Activated B cell treated with CpG ODN at 0.5 μM for 24 hours (primary cell): ENCODE measurements at regions not wholly inside any gene's neighbourhood (a gene's known extent, or its start where the extent isn't known, plus 50 kb on each side); places are given as distances from the start of the nearest gene placed in this dataset.

Source experiments
- ATAC-seq: fragments of 200-7000 bp; cut with Tn5 transposase; one replicate; pipeline ENCODE4 v1.10.0; 2021; ENCODE audit warnings: low read depth, mild to moderate bottlenecking, moderate library complexity
- CTCF ChIA-PET: fragments of 350-600 bp; sonication (Branson Sonifier 250); formaldehyde crosslinking; loops from one replicate; lab custom pipeline; 2021; ENCODE audit warnings: antibody characterized with exemption; lab: Charles Lee
- POLR2A ChIA-PET: fragments of 350-600 bp; sonication (Branson Sonifier 250); formaldehyde crosslinking; loops from one replicate; lab custom pipeline; 2021; ENCODE audit warnings: antibody characterized with exemption; lab: Charles Lee
- DNase-seq: peaks from one replicate; pipeline ENCODE4 v3.0.0; 2022
- H3K27ac Mint-ChIP-seq: one replicate; pipeline ENCODE4 v1.8.0; 2020; ENCODE audit warnings: mixed read lengths
- H3K27me3 Mint-ChIP-seq: one replicate; pipeline ENCODE4 v1.8.0; 2021; ENCODE audit warnings: mixed read lengths
- H3K36me3 Mint-ChIP-seq: one replicate; pipeline ENCODE4 v1.8.0; 2021; ENCODE audit warnings: low read depth, mixed read lengths
- H3K4me1 Mint-ChIP-seq: one replicate; pipeline ENCODE4 v1.8.0; 2021; ENCODE audit warnings: mixed read lengths
- H3K4me3 Mint-ChIP-seq: one replicate; pipeline ENCODE4 v1.8.0; 2020; ENCODE audit warnings: mild to moderate bottlenecking, mixed read lengths
- H3K9me3 Mint-ChIP-seq: one replicate; pipeline ENCODE4 v1.8.0; 2020; ENCODE audit warnings: mixed read lengths
- intact Hi-C: fragments of 100-400 bp; cut with micrococcal nuclease; formaldehyde crosslinking; loops from one replicate; pipeline ENCODE4 v1.15.1; 2024
- TF ChIP-seq, protein P1 (sequence below): fragments of 200-600 bp; IDR thresholded peaks from one replicate; pipeline ENCODE4 v1.8.0; 2022; ENCODE audit warnings: antibody characterized with exemption, mild to moderate bottlenecking

DNA sequence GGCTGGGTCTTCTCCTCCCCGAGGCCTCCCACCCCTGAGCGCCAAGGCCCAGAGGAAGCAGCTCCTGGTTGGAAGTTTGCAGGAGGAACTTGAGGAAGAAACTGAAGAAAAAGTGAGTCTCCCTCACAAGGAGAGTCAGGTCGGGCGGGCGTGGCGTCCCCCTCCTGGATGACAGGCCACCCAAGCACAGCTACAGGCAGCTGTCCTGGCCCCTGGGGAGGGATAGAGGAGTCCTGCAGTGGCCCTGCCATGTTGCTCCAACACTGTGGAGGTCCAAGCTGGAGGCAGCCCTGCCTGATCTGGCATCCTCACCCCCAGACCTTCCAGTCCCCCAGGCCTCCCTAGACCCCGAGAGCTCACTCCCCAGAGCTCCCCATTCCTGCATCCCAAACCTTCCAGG, 1150.1 kb downstream of the BRD1 start:
- DNase-seq: no peak
- POLR2A ChIA-PET: no interaction called here
- intact Hi-C loops: no loop called here

DNA sequence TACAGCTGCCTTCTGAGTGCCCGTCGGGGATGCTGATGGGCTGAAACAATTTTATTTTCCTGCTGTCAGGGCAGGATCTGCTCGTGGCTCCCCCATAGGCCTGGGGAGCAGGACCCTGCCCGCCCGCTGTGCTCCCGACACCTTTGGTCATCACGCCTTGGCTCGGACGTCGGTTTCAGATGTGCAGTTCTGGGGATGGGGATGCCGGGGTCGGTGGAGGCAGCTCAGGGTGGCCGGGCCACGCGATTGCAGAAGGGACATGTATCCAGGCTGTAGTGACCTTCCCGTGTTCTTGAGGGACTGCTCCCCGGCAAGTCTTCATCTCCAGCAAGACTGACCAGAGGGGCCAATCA, 1150.5 kb downstream of the BRD1 start:
- no peak for ATAC-seq
- POLR2A ChIA-PET: no interaction called here
- Mint-ChIP-seq H3K27me3 (no peaks in the 10 kb centered on the region), H3K27ac (no peak overlapping the region), H3K4me1 (no peaks in the 10 kb centered on the region), H3K9me3 (peaks cover 13% of the 10 kb centered on the region), H3K36me3 (no peaks in the 10 kb centered on the region), H3K4me3 (no peak overlapping the region)
- no peak for DNase-seq
- CTCF ChIA-PET: no interaction called here
- intact Hi-C loops: no loop called here
- TF ChIP-seq, protein P1, sequence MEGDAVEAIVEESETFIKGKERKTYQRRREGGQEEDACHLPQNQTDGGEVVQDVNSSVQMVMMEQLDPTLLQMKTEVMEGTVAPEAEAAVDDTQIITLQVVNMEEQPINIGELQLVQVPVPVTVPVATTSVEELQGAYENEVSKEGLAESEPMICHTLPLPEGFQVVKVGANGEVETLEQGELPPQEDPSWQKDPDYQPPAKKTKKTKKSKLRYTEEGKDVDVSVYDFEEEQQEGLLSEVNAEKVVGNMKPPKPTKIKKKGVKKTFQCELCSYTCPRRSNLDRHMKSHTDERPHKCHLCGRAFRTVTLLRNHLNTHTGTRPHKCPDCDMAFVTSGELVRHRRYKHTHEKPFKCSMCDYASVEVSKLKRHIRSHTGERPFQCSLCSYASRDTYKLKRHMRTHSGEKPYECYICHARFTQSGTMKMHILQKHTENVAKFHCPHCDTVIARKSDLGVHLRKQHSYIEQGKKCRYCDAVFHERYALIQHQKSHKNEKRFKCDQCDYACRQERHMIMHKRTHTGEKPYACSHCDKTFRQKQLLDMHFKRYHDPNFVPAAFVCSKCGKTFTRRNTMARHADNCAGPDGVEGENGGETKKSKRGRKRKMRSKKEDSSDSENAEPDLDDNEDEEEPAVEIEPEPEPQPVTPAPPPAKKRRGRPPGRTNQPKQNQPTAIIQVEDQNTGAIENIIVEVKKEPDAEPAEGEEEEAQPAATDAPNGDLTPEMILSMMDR: no peak

More for the DNA sequence above, 1150.1 kb downstream of the BRD1 start:
- H3K27ac Mint-ChIP-seq: no peak overlapping the region
- TF ChIP-seq, protein P1: no peak
- peaks cover 8% of the 10 kb centered on the region for H3K9me3 Mint-ChIP-seq
- CTCF ChIA-PET: no interaction called here
- ATAC-seq: no peak
- no peaks in the 10 kb centered on the region for H3K4me1 Mint-ChIP-seq
- no peaks in the 10 kb centered on the region for H3K36me3 Mint-ChIP-seq
- H3K27me3 Mint-ChIP-seq: no peaks in the 10 kb centered on the region
- no peak overlapping the region for H3K4me3 Mint-ChIP-seq

DNA sequence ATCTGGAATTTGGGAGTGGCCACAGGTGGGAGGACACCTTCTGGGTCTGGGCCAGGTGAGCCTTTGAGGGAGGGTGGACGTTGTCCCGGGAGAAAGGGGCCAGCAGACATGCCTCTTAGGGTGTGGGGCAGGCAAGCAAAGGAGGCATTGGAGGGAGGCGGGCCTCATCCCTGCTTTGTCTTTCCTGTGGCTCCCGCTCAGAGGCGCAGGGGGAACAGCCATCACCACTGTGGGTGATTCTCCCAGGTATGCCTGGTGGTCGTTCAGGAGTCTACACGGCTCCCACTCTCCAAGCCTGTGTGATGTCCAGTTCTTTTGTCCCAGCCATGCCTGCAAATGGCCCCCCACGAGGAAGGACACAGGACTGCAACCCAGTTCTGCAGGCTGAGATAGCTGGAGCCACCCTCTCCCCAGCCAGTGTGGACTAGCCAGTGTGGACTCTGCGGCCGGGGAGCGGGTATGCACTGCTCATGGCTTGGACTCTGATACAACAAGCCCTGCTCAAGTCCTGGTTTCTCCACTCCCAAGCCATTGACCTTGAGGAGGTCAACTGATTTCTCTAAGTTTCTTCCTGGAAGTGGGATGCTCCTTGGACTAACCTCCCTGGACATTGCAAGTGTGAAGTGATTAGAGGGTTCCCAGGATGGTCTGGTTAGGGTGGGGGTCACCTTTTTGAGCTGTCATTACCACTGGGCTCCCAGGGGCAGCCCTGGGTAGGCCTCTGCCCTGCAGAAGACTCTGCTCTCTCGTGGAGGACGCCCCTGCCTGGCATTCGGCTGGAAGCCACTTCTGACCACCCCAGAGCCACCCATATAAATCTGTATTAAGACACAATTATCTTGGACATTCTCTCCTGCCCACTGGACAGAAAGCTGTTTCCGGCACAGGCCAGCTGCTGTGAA, 1151.2 kb downstream of the BRD1 start:
- no peaks in the 10 kb centered on the region for H3K4me1 Mint-ChIP-seq
- ChIA-PET POLR2A (no interaction called here), CTCF (no interaction called here)
- H3K27me3 Mint-ChIP-seq: no peaks in the 10 kb centered on the region
- no peak for DNase-seq
- no peak for ATAC-seq
- TF ChIP-seq, protein P1: no peak
- intact Hi-C loops: no loop called here
- H3K27ac Mint-ChIP-seq: no peak overlapping the region
- H3K9me3 Mint-ChIP-seq: peaks cover 19% of the 10 kb centered on the region
- H3K36me3 Mint-ChIP-seq: no peaks in the 10 kb centered on the region
- no peak overlapping the region for H3K4me3 Mint-ChIP-seq

DNA sequence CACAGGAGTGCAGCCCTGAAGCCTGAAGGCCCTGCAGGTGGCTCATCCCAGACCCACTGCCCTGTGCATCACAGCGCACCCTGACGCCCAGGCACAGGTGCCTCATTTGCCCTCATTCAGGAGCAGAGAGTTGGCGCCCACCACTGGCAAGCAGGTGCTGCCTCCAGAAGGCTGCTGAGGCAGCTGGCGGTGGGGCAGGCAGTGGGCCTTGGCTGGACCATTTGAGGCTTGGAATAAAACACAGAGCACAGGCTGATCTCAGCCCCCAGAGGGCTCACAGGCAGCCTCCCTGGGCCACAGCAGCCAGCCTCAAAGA, 1151.9 kb downstream of the BRD1 start:
- ChIA-PET POLR2A (no interaction called here), CTCF (no interaction called here)
- intact Hi-C loops: no loop called here
- ATAC-seq (no peak), DNase-seq (no peak)
- no peak overlapping the region for H3K4me3 Mint-ChIP-seq
- no peak overlapping the region for H3K27ac Mint-ChIP-seq
- H3K27me3 Mint-ChIP-seq: no peaks in the 10 kb centered on the region
- H3K4me1 Mint-ChIP-seq: no peaks in the 10 kb centered on the region
- no peaks in the 10 kb centered on the region for H3K36me3 Mint-ChIP-seq
- peaks cover 19% of the 10 kb centered on the region for H3K9me3 Mint-ChIP-seq
- TF ChIP-seq, protein P1: no peak

DNA sequence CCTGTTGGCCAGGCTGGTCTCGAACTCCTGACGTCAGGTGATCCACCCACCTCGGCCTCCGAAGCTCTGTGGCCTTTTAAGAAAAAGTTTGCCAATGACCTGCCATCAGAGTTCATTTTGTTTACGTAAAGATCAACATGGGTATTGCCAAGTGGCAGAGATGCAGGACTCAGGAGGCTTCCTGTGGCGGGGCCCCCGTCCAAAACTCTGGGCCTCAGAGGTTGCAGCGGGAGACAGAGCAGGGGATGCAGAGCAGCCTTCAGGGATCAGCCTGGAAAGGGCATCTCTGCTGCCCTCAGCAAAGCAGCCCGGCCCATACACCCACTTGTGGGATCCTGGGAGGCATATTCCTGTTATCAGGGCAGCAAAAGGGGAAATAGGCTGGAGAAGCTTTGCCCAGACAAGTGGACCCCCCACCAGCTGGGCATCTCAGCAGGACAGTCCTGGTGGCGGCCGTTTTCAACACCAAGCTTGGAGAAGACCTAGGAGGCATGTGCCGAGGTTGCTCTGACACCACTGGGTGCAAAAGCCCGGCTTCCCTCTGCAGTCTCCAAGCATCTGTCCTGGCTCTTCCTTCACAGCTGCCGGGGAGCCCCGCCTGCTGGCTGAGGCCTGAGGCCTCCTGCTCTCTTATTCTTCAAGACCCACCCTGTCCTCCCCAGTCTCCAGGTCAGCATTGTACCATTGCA, 1152.4 kb downstream of the BRD1 start:
- TF ChIP-seq, protein P1: no peak
- POLR2A ChIA-PET: no interaction called here
- no peaks in the 10 kb centered on the region for H3K36me3 Mint-ChIP-seq
- intact Hi-C loops: no loop called here
- ATAC-seq (no peak), DNase-seq (no peak)
- H3K4me1 Mint-ChIP-seq: no peaks in the 10 kb centered on the region
- no peak overlapping the region for H3K27ac Mint-ChIP-seq
- no peaks in the 10 kb centered on the region for H3K27me3 Mint-ChIP-seq
- CTCF ChIA-PET: no interaction called here
- peaks cover 19% of the 10 kb centered on the region for H3K9me3 Mint-ChIP-seq
- H3K4me3 Mint-ChIP-seq: no peak overlapping the region
